ENCODE measurements at regions not wholly inside any gene's neighbourhood (a gene's known extent, or its start where the extent isn't known, plus 50 kb on each side); places are given as distances from the start of the nearest gene placed in this dataset.

- Histone ChIP-seq H4K20me1 (ENCODE audit: insufficient read depth, low read length) (no peaks in the 10 kb centered on the region), H3K4me1 (ENCODE audit: insufficient read depth, low read length) (no peaks in the 10 kb centered on the region), H3K36me3 (replicated peaks in 1 of 2; ENCODE audit: control insufficient read depth in 1 of 2, insufficient read depth in 2 of 2, low read length in 2 of 2) (no peaks in the 10 kb centered on the region), H3K79me2 (ENCODE audit: insufficient read depth, low read length) (no peaks in the 10 kb centered on the region), H3K4me3 (replicated peaks in 1 of 3; ENCODE audit: insufficient read depth in 1 of 3, low read depth in 2 of 3, low read length in 3 of 3) (no peak overlapping the region), H3K9ac (ENCODE audit: insufficient read depth, low read depth, low read length) (no peak overlapping the region), H3K4me2 (ENCODE audit: low read depth, low read length) (no peak overlapping the region), H2AFZ (ENCODE audit: low read length) (no peak overlapping the region), H3K9me3 (ENCODE audit: low read length) (no peaks in the 10 kb centered on the region), H3K27me3 (ENCODE audit: control insufficient read depth in 1 of 2, insufficient read depth in 2 of 2, low read length in 2 of 2) (peaks cover 0 to 14% of the 10 kb centered on the region in 2 experiments; a peak in 2 of 5 replicates), H3K27ac (ENCODE audit: extremely low read length, insufficient read depth, low read length) (no peak overlapping the region)
- ChIA-PET POLR2A (no interaction called here), CTCF (ENCODE audit: low intra/inter-chr PET ratio, low total read pairs) (no interaction called here)
- DNase-seq (ENCODE audit: low spot score): no peak
- no peak for FAIRE-seq
- TF ChIP-seq PATZ1 (CRISPR knock-in tag; IDR thresholded peaks at IDR 0.05) (no peak), KLF9 (CRISPR knock-in tag; IDR thresholded peaks at IDR 0.05; ENCODE audit: low read depth) (no peak), ZFP82 (CRISPR knock-in tag; IDR thresholded peaks at IDR 0.05; ENCODE audit: borderline replicate concordance) (no peak), MIER2 (CRISPR knock-in tag; IDR thresholded peaks at IDR 0.05) (no peak), ZNF543 (CRISPR knock-in tag; IDR thresholded peaks at IDR 0.05) (no peak), REST (IDR thresholded peaks at IDR 0.05; ENCODE audit: borderline replicate concordance in 1 of 2, low read depth in 1 of 2, low read length in 2 of 2) (peak; percentile 37 to 88)
- in situ Hi-C loops (cut with HindIII; ENCODE audit: extremely low pct_ligation_motif_present, low pct_unique_long_range_greater_than_20kb) (no loop called here), intact Hi-C loops (cut with micrococcal nuclease; ENCODE audit: unreplicated experiment) (no loop called here)
- ATAC-seq: no peak
- no TSS peak for BruUV-seq (replicated peaks)
- under 1% methylated on average over 6 of the region's 6 CpGs for WGBS (ENCODE audit: low lambda C conversion rate)
Measured at GRCh38 chr11:134686460-134687061, 274.5 kb upstream of the B3GAT1 start.
